Neural progenitor cell (in vitro differentiated cells): ENCODE measurements at regions not wholly inside any gene's neighbourhood (a gene's known extent, or its start where the extent isn't known, plus 50 kb on each side); places are given as distances from the start of the nearest gene placed in this dataset.

Experiments
- DNase-seq: peaks from one replicate; pipeline ENCODE4 v3.0.0-alpha.2; 2016; ENCODE audit warnings: low spot score
- H2AFZ ChIP-seq: fragments of 200-600 bp; sonication (generic); replicated peaks from 2 replicates; pipeline ENCODE4 v1.6.1; 2016; ENCODE audit warnings: antibody characterized with exemption
- H3F3A ChIP-seq: fragments of 200-600 bp; sonication (generic); 2 replicates; pipeline ENCODE4 v1.6.1; 2016; ENCODE audit warnings: antibody characterized with exemption, low read depth
- H3K27ac ChIP-seq: fragments of 200-600 bp; sonication (generic); 2 replicates; pipeline ENCODE4 v1.5.1; 2016; ENCODE audit warnings: mild to moderate bottlenecking
- H3K27me3 ChIP-seq: fragments of 200-600 bp; sonication (generic); 2 replicates; pipeline ENCODE4 v1.6.1; 2016; ENCODE audit warnings: mild to moderate bottlenecking, moderate library complexity
- H3K36me3 ChIP-seq: fragments of 200-600 bp; sonication (generic); 2 replicates; pipeline ENCODE4 v1.5.1; 2016
- H3K4me1 ChIP-seq: fragments of 200-600 bp; sonication (generic); 2 replicates; pipeline ENCODE4 v1.6.1; 2016; ENCODE audit warnings: mixed run types
- H3K4me2 ChIP-seq: fragments of 200-600 bp; sonication (generic); 2 replicates; pipeline ENCODE4 v1.6.1; 2016
- H3K4me3 ChIP-seq: fragments of 200-600 bp; sonication (generic); 2 replicates; pipeline ENCODE4 v1.5.1; 2016
- H3K79me2 ChIP-seq: fragments of 200-600 bp; sonication (generic); 2 replicates; pipeline ENCODE4 v1.6.1; 2016; ENCODE audit warnings: low read depth
- H3K9ac ChIP-seq: fragments of 200-600 bp; sonication (generic); 2 replicates; pipeline ENCODE4 v1.6.1; 2016
- H3K9me3 ChIP-seq: fragments of 200-600 bp; sonication (generic); 2 replicates; pipeline ENCODE4 v1.5.1; 2016; ENCODE audit warnings: low read depth
- H4K20me1 ChIP-seq: fragments of 200-600 bp; sonication (generic); 2 replicates; pipeline ENCODE4 v1.6.1; 2016; ENCODE audit warnings: low read depth
- H3K27ac Mint-ChIP-seq: 3 replicates; pipeline ENCODE4 v1.8.0; 2021; ENCODE audit warnings: mixed read lengths
- H3K27me3 Mint-ChIP-seq: 2 replicates; pipeline ENCODE4 v1.8.0; 2022; ENCODE audit warnings: low read depth, mild to moderate bottlenecking, inconsistent platforms, moderate library complexity, mixed read lengths; ENCODE audit not compliant: insufficient read depth
- H3K36me3 Mint-ChIP-seq: 3 replicates; pipeline ENCODE4 v1.8.0; 2021; ENCODE audit warnings: mixed read lengths
- H3K4me1 Mint-ChIP-seq: 3 replicates; pipeline ENCODE4 v1.8.0; 2021; ENCODE audit warnings: mixed read lengths
- H3K4me3 Mint-ChIP-seq: 3 replicates; pipeline ENCODE4 v1.8.0; 2021; ENCODE audit warnings: mild to moderate bottlenecking, moderate library complexity, mixed read lengths
- H3K9me3 Mint-ChIP-seq: 3 replicates; pipeline ENCODE4 v1.8.0; 2020; ENCODE audit warnings: mixed read lengths
- EZH2 ChIP-seq: fragments of 200-600 bp; sonication (generic); IDR thresholded peaks from 2 replicates; pipeline ENCODE4 v1.6.1; 2017; ENCODE audit warnings: antibody characterized with exemption, mild to moderate bottlenecking, moderate library complexity
- EZH2phosphoT487 ChIP-seq: fragments of 200-600 bp; sonication (generic); IDR thresholded peaks from 2 replicates; pipeline ENCODE4 v1.6.1; 2017; ENCODE audit warnings: antibody characterized with exemption
- TF ChIP-seq, protein P1 (sequence below): fragments of 200-600 bp; sonication (generic); IDR thresholded peaks from 2 replicates; pipeline ENCODE4 v1.5.1; 2017; ENCODE audit warnings: antibody characterized with exemption, mild to moderate bottlenecking

DNA sequence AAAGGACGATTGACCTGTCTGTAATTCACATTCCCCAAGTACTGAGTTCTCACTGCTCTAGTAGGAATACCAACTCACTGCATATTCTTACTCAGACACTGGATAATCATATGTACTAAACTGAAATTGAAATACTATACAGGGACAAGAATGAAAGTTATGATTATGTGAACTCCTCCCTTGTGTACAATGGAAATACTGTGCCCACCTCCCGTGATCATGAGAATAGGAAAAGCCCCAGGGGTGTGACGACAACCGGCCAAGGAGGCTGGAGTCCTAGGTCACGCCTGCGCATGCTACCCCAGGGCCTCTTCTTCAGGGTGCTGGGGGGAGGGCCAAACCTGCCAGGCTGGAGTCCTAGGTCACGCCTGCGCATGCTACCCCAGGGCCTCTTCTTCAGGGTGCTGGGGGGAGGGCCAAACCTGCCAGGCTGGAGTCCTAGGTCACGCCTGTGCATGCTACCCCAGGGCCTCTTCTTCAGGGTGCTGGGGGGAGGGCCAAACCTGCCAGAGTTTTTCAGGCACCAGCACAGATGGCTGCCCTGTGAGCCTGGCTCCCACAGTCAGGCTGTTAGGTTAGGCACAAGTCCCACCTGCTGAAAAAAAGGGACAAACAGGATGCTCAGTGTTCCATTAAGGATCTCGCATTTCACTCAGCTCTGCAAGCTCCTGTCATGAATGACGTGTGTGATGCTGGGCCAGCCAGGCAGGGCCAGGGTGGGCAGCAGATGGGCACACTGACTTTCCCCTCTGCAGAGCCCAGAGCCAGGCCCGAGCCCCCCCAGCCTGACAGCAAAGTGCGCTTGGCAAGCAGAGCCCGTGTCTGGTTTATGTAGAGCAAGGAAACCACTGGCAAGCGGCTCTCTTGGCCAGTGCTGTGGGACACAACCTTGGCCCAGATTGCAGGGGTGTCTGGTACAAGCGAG is 107.7 kb downstream of the FOXF2 start:
- H3K4me3 Mint-ChIP-seq = no peak overlapping the region
- Histone ChIP-seq H3F3A (peaks cover 7% of the 10 kb centered on the region), H3K4me2 (peak overlapping the region; percentile 31), H3K9me3 (no peaks in the 10 kb centered on the region), H3K4me1 (peaks cover 13% of the 10 kb centered on the region), H3K36me3 (no peaks in the 10 kb centered on the region), H4K20me1 (no peaks in the 10 kb centered on the region), H3K27me3 (no peaks in the 10 kb centered on the region), H3K27ac (no peak overlapping the region), H3K79me2 (no peaks in the 10 kb centered on the region), H2AFZ (no peak overlapping the region), H3K9ac (no peak overlapping the region), H3K4me3 (no peak overlapping the region)
- TF ChIP-seq EZH2phosphoT487 = no peak
- TF ChIP-seq, protein P1, sequence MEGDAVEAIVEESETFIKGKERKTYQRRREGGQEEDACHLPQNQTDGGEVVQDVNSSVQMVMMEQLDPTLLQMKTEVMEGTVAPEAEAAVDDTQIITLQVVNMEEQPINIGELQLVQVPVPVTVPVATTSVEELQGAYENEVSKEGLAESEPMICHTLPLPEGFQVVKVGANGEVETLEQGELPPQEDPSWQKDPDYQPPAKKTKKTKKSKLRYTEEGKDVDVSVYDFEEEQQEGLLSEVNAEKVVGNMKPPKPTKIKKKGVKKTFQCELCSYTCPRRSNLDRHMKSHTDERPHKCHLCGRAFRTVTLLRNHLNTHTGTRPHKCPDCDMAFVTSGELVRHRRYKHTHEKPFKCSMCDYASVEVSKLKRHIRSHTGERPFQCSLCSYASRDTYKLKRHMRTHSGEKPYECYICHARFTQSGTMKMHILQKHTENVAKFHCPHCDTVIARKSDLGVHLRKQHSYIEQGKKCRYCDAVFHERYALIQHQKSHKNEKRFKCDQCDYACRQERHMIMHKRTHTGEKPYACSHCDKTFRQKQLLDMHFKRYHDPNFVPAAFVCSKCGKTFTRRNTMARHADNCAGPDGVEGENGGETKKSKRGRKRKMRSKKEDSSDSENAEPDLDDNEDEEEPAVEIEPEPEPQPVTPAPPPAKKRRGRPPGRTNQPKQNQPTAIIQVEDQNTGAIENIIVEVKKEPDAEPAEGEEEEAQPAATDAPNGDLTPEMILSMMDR = no peak
- no peak for TF ChIP-seq EZH2
- DNase-seq = no peak
- H3K27ac Mint-ChIP-seq = peak overlapping the region; percentile 72
- H3K9me3 Mint-ChIP-seq = peaks cover 13% of the 10 kb centered on the region
- H3K4me1 Mint-ChIP-seq = peaks cover 14% of the 10 kb centered on the region
- H3K36me3 Mint-ChIP-seq = no peaks in the 10 kb centered on the region
- H3K27me3 Mint-ChIP-seq = peaks cover 3% of the 10 kb centered on the region

DNA sequence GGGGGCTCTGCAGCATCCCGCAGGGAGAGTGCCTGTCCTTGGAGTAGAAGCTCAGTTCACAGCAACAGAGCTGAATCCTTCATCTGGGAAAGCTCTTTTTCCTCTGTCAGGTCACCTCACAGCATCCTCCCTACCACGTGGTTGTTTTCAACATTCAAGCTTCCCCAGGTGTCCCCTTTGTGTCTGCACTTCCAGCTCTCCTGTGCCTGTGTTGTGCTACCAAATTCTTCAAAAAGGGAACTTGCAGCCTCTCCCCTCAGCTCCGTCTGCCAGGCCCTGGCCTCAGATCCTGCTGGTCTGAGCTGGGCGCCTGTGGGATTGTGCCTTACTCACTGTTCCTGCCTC is 108.4 kb downstream of the FOXF2 start:
- no peak for TF ChIP-seq EZH2phosphoT487
- TF ChIP-seq EZH2 = no peak
- TF ChIP-seq, protein P1 = no peak
- peak overlapping the region; percentile 35 for H3K4me2 ChIP-seq
- Mint-ChIP-seq H3K9me3 (peaks cover 13% of the 10 kb centered on the region), H3K36me3 (no peaks in the 10 kb centered on the region), H3K4me1 (peaks cover 14% of the 10 kb centered on the region), H3K27ac (peak overlapping the region; percentile 72), H3K27me3 (peaks cover 3% of the 10 kb centered on the region), H3K4me3 (no peak overlapping the region)
- H3F3A ChIP-seq = peaks cover 7% of the 10 kb centered on the region
- H4K20me1 ChIP-seq = no peaks in the 10 kb centered on the region
- no peak overlapping the region for H3K9ac ChIP-seq
- no peak overlapping the region for H3K4me3 ChIP-seq
- H3K36me3 ChIP-seq = no peaks in the 10 kb centered on the region
- no peaks in the 10 kb centered on the region for H3K9me3 ChIP-seq
- H3K27ac ChIP-seq = no peak overlapping the region
- peaks cover 13% of the 10 kb centered on the region for H3K4me1 ChIP-seq
- no peaks in the 10 kb centered on the region for H3K79me2 ChIP-seq
- DNase-seq = peak; percentile 47
- no peak overlapping the region for H2AFZ ChIP-seq
- no peaks in the 10 kb centered on the region for H3K27me3 ChIP-seq

DNA sequence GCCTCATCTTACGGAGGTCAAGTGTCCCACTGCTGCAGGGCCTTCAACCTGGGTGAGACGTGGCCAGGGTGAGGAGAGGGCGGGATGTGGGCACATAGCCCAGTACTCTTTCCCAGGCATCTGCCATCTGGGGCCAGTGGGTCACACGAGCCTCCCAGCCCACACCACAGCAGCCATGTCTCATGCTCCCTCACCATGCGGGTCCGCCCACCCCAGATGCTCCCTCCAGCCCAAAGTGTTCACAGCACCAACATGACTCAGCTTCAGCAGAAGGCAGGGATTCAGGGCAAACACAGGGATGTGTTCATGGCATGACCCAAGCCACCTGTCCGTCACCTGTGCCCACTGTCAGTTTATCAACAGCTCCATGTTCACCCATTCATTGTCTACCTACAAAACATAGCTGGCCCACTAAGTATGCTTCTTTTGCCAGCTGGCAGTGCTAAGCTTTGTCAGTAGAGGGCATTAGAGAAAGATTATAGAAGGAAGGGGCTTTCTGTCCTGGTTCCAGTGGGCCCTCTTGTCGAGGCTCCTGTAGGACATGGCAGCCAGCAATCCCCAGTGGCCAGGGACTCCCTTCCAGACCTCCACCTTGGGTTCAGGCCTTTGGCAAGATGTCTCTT is 109.2 kb downstream of the FOXF2 start:
- Histone ChIP-seq H3K4me1 (peaks cover 13% of the 10 kb centered on the region), H4K20me1 (no peaks in the 10 kb centered on the region)

More for the DNA sequence above, 109.2 kb downstream of the FOXF2 start:
- Histone ChIP-seq H3K27ac (no peak overlapping the region), H3K9me3 (no peaks in the 10 kb centered on the region), H2AFZ (no peak overlapping the region), H3K36me3 (no peaks in the 10 kb centered on the region), H3K27me3 (no peaks in the 10 kb centered on the region), H3F3A (peaks cover 7% of the 10 kb centered on the region), H3K79me2 (no peaks in the 10 kb centered on the region), H3K4me3 (no peak overlapping the region), H3K4me2 (no peak overlapping the region), H3K9ac (no peak overlapping the region)
- Mint-ChIP-seq H3K27me3 (peaks cover 3% of the 10 kb centered on the region), H3K36me3 (no peaks in the 10 kb centered on the region), H3K4me3 (no peak overlapping the region), H3K9me3 (peaks cover 13% of the 10 kb centered on the region), H3K27ac (peak overlapping the region; percentile 72), H3K4me1 (peaks cover 14% of the 10 kb centered on the region)
- no peak for DNase-seq
- TF ChIP-seq, protein P1 = no peak
- TF ChIP-seq EZH2 (no peak), EZH2phosphoT487 (no peak)
